Left ventricle myocardium inferior (tissue), 1 donor: ENCODE measurements at regions not wholly inside any gene's neighbourhood (a gene's known extent, or its start where the extent isn't known, plus 50 kb on each side); places are given as distances from the start of the nearest gene placed in this dataset.

Source experiments
- DNase-seq: peaks from one replicate; pipeline ENCODE4 v3.0.0-alpha.2; 2020
- H3K27ac ChIP-seq: fragments of 200-600 bp; replicated peaks from 2 replicates; pipeline ENCODE4 v1.8.0; 2021
- H3K27me3 ChIP-seq: fragments of 200-600 bp; 2 replicates; pipeline ENCODE4 v1.8.0; 2021; ENCODE audit warnings: low read depth
- H3K36me3 ChIP-seq: fragments of 200-600 bp; 2 replicates; pipeline ENCODE4 v1.8.0; 2021
- H3K4me1 ChIP-seq: fragments of 200-600 bp; 2 replicates; pipeline ENCODE4 v1.8.0; 2021
- H3K4me3 ChIP-seq: fragments of 200-600 bp; 2 replicates; pipeline ENCODE4 v1.8.0; 2021; ENCODE audit warnings: mild to moderate bottlenecking, moderate library complexity
- H3K9me3 ChIP-seq: fragments of 200-600 bp; replicated peaks from 2 replicates; pipeline ENCODE4 v1.8.0; 2021
- intact Hi-C: fragments of 100-400 bp; cut with micrococcal nuclease; formaldehyde crosslinking; loops from one replicate; pipeline ENCODE4 v1.11.0; 2022
- TF ChIP-seq, protein P1 (sequence below): fragments of 200-600 bp; IDR thresholded peaks from 2 replicates; pipeline ENCODE4 v1.8.0; 2021; ENCODE audit warnings: antibody characterized with exemption, mild to moderate bottlenecking, borderline replicate concordance
- donor health status: DM: no; HTN: yes; CAD: no; lungs with severe emphysema.

DNA sequence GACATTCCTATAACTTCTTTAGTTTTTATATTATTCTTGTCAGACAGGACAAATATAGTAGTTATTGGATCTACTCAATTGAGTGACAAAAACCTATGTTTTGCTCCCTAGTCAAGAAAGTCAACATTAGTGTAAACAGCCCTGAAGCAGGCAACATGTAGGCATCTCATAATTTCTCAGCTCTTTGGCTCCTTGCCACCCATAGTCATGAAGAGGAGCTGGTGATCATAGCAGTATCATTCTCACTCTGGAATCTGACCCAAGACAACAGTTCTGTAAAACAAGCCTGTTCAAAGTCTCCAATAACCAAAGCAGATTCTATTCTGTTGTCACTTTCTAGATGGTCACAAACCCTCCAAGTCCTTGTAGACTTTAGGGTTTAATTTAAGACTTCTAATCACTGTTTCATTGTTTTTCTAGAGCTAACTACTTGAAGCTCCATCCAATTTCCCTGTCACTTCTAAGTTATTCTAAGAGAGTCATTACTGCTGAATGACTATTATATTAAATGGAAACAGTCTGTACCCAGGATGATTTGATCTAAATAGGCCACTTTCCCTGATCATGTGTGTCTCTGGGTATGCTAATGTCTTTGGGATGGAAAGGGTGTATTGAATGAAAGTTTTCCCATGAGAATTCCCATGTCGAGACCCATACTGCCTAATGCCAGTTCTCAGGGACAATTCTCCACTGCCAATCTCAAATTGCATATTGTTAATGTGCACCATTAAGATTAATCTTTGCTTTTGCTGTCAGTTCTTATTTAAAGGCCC is 533.3 kb downstream of the ACTL7B start:
- no peaks in the 10 kb centered on the region for H3K27me3 ChIP-seq
- DNase-seq, result no peak
- intact Hi-C loops, result no loop called here
- no peak overlapping the region for H3K27ac ChIP-seq
- no peak overlapping the region for H3K4me3 ChIP-seq
- TF ChIP-seq, protein P1, sequence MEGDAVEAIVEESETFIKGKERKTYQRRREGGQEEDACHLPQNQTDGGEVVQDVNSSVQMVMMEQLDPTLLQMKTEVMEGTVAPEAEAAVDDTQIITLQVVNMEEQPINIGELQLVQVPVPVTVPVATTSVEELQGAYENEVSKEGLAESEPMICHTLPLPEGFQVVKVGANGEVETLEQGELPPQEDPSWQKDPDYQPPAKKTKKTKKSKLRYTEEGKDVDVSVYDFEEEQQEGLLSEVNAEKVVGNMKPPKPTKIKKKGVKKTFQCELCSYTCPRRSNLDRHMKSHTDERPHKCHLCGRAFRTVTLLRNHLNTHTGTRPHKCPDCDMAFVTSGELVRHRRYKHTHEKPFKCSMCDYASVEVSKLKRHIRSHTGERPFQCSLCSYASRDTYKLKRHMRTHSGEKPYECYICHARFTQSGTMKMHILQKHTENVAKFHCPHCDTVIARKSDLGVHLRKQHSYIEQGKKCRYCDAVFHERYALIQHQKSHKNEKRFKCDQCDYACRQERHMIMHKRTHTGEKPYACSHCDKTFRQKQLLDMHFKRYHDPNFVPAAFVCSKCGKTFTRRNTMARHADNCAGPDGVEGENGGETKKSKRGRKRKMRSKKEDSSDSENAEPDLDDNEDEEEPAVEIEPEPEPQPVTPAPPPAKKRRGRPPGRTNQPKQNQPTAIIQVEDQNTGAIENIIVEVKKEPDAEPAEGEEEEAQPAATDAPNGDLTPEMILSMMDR, result no peak
- H3K36me3 ChIP-seq, result no peaks in the 10 kb centered on the region
- H3K9me3 ChIP-seq, result peaks cover 23% of the 10 kb centered on the region
- no peaks in the 10 kb centered on the region for H3K4me1 ChIP-seq

DNA sequence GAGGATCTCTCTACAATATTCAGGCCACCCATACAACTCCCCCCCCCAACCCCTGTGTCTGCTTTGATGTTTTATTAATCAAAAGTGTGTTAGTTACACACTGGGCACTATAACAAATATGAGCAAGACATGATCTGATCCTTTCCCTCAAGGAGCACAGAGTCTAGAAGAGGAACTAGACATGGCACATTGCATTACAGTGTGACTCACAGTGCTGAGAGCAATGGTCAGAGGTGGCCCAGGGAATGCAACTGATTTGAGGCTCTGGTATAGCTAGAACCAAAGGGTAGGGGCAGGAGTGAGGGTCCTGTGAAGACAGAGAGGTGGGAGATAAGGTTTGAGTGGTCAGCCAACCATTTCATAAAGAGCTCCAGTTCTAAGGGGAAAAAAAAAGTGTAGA is 539.2 kb downstream of the ACTL7B start:
- peaks cover 14% of the 10 kb centered on the region for H3K27me3 ChIP-seq
- intact Hi-C loops, result no loop called here
- H3K4me1 ChIP-seq, result no peaks in the 10 kb centered on the region
- no peak overlapping the region for H3K27ac ChIP-seq
- H3K4me3 ChIP-seq, result no peak overlapping the region
- no peaks in the 10 kb centered on the region for H3K9me3 ChIP-seq
- H3K36me3 ChIP-seq, result no peaks in the 10 kb centered on the region
- TF ChIP-seq, protein P1, result no peak
- DNase-seq, result no peak

DNA sequence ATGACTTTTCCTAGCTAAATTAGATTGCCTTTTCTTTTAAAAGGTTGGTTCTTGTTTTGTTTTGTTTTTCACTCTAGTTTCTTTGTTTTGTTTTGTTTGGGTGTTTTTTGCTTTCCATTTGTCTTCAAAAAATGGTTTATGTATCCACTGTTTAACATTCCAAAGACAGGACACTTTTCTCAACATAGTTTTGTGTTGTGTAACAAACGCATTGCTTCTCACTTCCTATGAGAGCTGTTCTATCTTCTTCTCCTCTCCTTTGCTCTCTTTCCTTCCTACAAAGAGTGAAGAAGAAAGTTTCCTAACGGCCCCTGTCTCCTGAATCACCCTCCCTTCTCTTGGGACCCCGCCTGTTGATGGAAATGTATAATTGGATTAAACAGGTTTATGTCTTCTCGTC is 539.7 kb downstream of the ACTL7B start:
- Histone ChIP-seq H3K4me3 (no peak overlapping the region), H3K27ac (no peak overlapping the region), H3K36me3 (no peaks in the 10 kb centered on the region), H3K4me1 (no peaks in the 10 kb centered on the region), H3K27me3 (peaks cover 14% of the 10 kb centered on the region), H3K9me3 (no peaks in the 10 kb centered on the region)
- DNase-seq, result no peak
- TF ChIP-seq, protein P1, result no peak
- intact Hi-C loops, result no loop called here

DNA sequence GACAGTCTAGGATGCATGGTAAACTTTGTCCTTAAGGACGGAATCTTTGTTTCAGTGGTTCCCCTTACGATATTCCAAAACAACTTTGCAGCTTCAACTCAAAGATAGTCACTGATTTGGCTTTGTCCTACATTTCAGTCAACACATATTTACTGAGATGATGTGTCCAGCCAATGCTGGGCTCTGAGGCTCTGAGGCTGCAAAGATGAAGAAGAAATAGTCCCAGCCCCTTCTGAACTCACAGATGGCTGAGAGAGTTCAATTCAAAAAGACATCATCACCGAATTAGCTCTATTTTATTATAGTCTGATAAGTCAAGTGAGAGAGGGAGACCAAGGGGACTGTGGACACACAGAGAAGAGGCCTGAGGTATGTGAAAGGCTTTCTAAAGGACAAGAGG is 544.0 kb downstream of the ACTL7B start:
- no peak for DNase-seq
- H3K27ac ChIP-seq, result no peak overlapping the region

DNA sequence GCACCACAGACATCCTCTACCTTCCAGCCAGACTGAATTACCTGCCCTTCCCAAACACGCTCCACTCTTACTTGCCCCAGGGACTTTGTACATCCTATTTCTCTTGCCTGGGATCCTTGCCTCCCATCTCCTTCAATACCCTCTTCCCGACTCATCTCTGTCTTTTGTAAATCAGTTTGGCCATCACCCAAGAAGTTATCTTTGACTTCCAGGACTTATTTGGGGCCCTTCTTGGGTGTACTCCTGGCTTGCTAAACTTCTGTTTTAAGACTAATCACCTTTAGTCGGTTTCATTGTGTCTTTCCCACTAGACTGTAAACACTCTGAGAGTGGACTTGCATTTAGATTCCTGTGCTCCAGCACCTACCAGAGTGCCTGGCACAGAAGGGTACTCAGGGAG is 545.6 kb downstream of the ACTL7B start:
- Histone ChIP-seq H3K9me3 (peaks cover 5% of the 10 kb centered on the region), H3K36me3 (no peaks in the 10 kb centered on the region), H3K4me1 (no peaks in the 10 kb centered on the region), H3K27me3 (peaks cover 4% of the 10 kb centered on the region), H3K4me3 (no peak overlapping the region), H3K27ac (no peak overlapping the region)
- no peak for DNase-seq
- intact Hi-C loops, result no loop called here
- TF ChIP-seq, protein P1, result no peak

More for the DNA sequence above, 544.0 kb downstream of the ACTL7B start:
- peaks cover 14% of the 10 kb centered on the region for H3K27me3 ChIP-seq
- H3K4me1 ChIP-seq, result no peaks in the 10 kb centered on the region
- TF ChIP-seq, protein P1, result no peak
- intact Hi-C loops, result no loop called here
- H3K4me3 ChIP-seq, result no peak overlapping the region
- no peaks in the 10 kb centered on the region for H3K36me3 ChIP-seq
- H3K9me3 ChIP-seq, result peaks cover 5% of the 10 kb centered on the region
